ENCODE measurements at regions not wholly inside any gene's neighbourhood (a gene's known extent, or its start where the extent isn't known, plus 50 kb on each side); places are given as distances from the start of the nearest gene placed in this dataset.
"Not testable (repeated sequence)": the region's sequence is repeated elsewhere in the genome, so short reads cannot be mapped to it uniquely, and the experiment has no call there.

DNA sequence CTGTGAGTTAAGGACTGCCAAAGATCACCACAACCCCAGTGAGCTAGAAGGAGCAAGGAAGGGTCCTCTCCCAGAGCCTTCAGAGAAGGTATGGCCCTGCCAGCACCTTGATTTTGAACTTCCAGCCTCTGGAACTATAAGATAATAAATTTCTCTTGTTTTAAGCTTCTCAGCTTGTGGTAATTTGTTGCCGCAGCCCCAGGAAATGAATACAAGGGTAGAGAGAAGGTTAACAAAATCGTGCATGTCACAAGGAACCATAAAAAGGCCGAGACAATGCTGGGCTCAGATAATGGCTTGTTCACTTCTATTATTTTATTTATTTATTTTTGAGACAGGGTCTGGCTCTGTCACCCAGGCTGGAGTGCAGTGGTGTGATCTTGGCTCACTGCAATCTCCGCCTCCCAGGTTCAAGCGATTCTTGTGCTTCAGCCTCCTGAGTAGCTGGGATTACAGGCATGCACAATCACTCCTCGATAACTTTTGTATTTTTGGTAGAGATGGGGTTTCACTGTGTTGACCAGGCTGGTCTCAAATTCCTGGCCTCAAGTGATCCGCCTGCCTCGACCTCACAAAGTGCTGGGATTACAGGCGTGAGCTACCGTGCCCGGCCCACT lies 71.5 kb downstream of the WSB1 start:
- not testable (repeated sequence) for H3K4me3 Mint-ChIP-seq (ENCODE audit: unreplicated experiment); H3K27me3 Mint-ChIP-seq (ENCODE audit: unreplicated experiment); DNase-seq (ENCODE audit: extremely low spot score, unreplicated experiment); H3K36me3 Mint-ChIP-seq (ENCODE audit: unreplicated experiment); H3K27ac Mint-ChIP-seq (ENCODE audit: unreplicated experiment); H3K9me3 Mint-ChIP-seq (ENCODE audit: unreplicated experiment)
- H3K4me1 Mint-ChIP-seq (ENCODE audit: unreplicated experiment): peaks cover 27% of the 10 kb centered on the region

DNA sequence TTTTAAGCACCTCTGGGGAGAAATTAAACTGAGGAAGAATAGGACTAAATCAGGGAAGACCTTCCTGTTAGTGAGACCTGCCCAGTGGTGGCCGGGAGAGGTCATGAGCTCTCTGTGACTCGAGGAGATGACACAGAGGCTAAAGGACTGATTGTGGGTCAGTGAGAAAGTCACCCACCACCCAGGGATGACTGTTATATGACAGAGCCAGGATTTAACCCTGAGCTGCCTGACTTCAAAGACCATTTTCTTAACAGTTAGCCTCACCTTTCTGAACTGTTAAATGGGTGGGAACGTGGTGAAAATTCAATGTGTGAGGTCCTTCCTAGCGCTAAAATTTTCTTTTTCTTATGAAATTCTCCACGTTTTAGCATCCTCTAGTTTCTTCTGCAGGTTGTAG lies 72.5 kb downstream of the WSB1 start:
- H3K36me3 Mint-ChIP-seq (ENCODE audit: unreplicated experiment): peaks cover under 1% of the 10 kb centered on the region
- peaks cover 6% of the 10 kb centered on the region for H3K9me3 Mint-ChIP-seq (ENCODE audit: unreplicated experiment)
- TF ChIP-seq, protein P1, sequence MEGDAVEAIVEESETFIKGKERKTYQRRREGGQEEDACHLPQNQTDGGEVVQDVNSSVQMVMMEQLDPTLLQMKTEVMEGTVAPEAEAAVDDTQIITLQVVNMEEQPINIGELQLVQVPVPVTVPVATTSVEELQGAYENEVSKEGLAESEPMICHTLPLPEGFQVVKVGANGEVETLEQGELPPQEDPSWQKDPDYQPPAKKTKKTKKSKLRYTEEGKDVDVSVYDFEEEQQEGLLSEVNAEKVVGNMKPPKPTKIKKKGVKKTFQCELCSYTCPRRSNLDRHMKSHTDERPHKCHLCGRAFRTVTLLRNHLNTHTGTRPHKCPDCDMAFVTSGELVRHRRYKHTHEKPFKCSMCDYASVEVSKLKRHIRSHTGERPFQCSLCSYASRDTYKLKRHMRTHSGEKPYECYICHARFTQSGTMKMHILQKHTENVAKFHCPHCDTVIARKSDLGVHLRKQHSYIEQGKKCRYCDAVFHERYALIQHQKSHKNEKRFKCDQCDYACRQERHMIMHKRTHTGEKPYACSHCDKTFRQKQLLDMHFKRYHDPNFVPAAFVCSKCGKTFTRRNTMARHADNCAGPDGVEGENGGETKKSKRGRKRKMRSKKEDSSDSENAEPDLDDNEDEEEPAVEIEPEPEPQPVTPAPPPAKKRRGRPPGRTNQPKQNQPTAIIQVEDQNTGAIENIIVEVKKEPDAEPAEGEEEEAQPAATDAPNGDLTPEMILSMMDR (IDR thresholded peaks at IDR 0.05): no peak
- peaks cover 27% of the 10 kb centered on the region for H3K4me1 Mint-ChIP-seq (ENCODE audit: unreplicated experiment)
- no peaks in the 10 kb centered on the region for H3K27me3 Mint-ChIP-seq (ENCODE audit: unreplicated experiment)
- no peak overlapping the region for H3K4me3 Mint-ChIP-seq (ENCODE audit: unreplicated experiment)
- no peak for DNase-seq (ENCODE audit: extremely low spot score, unreplicated experiment)
- no peak overlapping the region for H3K27ac Mint-ChIP-seq (ENCODE audit: unreplicated experiment)

DNA sequence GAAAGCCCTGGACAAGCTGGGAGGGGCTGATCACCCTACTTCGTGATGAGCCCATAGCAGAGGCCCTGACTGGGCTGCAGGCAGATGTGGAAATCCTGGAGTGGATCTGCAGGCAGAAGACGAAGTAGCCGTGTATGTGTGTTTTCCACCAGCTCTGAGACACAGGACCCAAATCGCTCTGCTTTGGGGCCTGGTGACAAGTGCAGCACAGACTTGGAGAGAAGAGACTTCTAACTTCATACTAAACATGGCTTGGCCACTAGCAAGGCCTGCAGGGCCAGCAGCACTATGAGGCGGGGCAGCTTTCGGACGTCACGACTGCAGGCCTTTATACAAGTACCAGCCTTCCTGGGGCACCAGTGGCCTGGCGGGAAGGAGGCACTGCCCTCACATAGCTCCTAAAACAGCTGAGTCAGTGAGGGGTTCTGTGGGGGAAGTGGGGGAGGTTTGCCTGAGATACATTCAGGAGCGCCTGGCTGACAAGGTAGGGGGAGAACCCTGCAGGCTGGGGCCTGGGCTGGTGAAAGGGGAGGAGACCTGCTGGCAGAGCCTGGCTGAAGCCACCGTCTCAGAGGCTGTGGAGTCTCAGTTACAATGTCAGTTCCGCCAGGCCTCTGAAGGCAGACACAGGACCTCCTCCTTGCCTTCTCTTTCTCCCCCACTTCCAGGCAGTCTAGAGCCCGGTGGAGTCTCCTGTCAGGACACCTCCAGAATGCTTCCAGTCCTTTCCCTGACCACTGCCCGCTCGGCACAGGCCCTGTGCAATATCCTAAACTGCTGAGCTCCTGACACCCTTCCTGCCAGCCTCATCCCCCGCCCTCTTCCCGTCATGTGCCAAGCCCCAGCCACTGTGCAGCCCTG lies 73.4 kb downstream of the WSB1 start:
- peaks cover 13% of the 10 kb centered on the region for H3K9me3 Mint-ChIP-seq (ENCODE audit: unreplicated experiment)
- peaks cover 7% of the 10 kb centered on the region for H3K36me3 Mint-ChIP-seq (ENCODE audit: unreplicated experiment)
- no peak for DNase-seq (ENCODE audit: extremely low spot score, unreplicated experiment)
- H3K4me3 Mint-ChIP-seq (ENCODE audit: unreplicated experiment): no peak overlapping the region
- H3K27ac Mint-ChIP-seq (ENCODE audit: unreplicated experiment): no peak overlapping the region
- H3K4me1 Mint-ChIP-seq (ENCODE audit: unreplicated experiment): peaks cover 27% of the 10 kb centered on the region
- TF ChIP-seq, protein P1 (IDR thresholded peaks at IDR 0.05): no peak
- no peaks in the 10 kb centered on the region for H3K27me3 Mint-ChIP-seq (ENCODE audit: unreplicated experiment)

DNA sequence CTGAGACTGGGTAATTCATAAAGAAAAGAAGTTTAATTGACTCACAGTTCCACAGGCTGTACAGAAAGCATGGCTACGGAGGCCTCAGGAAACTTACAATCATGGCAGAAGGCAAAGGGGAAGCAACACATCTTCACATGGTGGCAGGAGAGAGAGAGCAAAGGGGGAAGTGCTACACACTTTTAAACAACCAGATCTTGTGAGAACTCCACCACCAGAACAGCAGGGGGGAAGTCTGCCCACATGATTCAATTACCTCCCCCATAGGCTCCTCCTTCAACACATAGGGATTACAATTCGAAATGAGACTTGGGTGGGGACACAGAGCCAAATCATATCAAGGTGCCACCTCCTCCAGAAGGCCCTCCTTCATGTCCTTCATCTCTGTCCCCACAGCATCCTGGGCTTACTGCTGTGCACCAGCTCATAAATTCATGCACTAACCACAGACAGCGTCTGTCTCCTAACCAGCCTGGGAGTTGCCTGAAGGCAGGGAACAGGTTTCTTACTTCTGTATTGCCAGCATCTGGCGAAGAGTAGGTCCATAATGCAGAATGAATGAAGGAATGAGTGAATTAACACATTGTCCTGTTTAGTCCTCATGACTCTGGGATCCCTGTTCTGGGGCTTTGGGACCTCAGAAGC lies 74.4 kb downstream of the WSB1 start:
- Mint-ChIP-seq H3K4me1 (ENCODE audit: unreplicated experiment) (peaks cover 25% of the 10 kb centered on the region), H3K27ac (ENCODE audit: unreplicated experiment) (no peak overlapping the region), H3K9me3 (ENCODE audit: unreplicated experiment) (peaks cover 18% of the 10 kb centered on the region), H3K36me3 (ENCODE audit: unreplicated experiment) (peaks cover 11% of the 10 kb centered on the region), H3K4me3 (ENCODE audit: unreplicated experiment) (no peak overlapping the region), H3K27me3 (ENCODE audit: unreplicated experiment) (no peaks in the 10 kb centered on the region)
- TF ChIP-seq, protein P1 (IDR thresholded peaks at IDR 0.05): no peak
- DNase-seq (ENCODE audit: extremely low spot score, unreplicated experiment): no peak

DNA sequence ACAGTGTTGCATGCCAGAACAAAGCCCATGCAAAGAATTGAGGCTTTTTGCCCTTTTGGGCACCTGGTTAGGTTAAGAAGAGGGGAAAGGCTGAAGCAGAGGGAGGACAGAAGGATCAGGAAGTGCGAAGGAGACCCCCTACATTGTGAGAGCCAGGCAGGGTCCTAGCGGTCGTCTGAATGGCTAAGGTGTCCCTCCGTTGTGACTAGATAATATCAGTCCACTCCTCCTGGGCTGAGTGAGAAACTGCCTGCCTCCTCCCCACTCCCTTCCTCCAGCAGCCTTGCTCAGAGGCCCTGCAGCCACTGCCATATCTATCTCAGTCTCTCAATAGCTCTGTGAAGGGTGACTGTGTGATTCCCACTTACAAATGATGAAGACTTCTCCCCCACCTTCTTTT lies 75.1 kb downstream of the WSB1 start:
- H3K4me1 Mint-ChIP-seq (ENCODE audit: unreplicated experiment): peaks cover 18% of the 10 kb centered on the region
- H3K27ac Mint-ChIP-seq (ENCODE audit: unreplicated experiment): no peak overlapping the region
- no peak for DNase-seq (ENCODE audit: extremely low spot score, unreplicated experiment)
- H3K27me3 Mint-ChIP-seq (ENCODE audit: unreplicated experiment): no peaks in the 10 kb centered on the region
- peaks cover 13% of the 10 kb centered on the region for H3K36me3 Mint-ChIP-seq (ENCODE audit: unreplicated experiment)
- no peak overlapping the region for H3K4me3 Mint-ChIP-seq (ENCODE audit: unreplicated experiment)
- TF ChIP-seq, protein P1 (IDR thresholded peaks at IDR 0.05): no peak
- peaks cover 22% of the 10 kb centered on the region for H3K9me3 Mint-ChIP-seq (ENCODE audit: unreplicated experiment)

Measured in osteocyte (in vitro differentiated cells).